HCT116 (cell line): ENCODE measurements at regions not wholly inside any gene's neighbourhood (a gene's known extent, or its start where the extent isn't known, plus 50 kb on each side); places are given as distances from the start of the nearest gene placed in this dataset.

Experiments
- ATF3 ChIP-seq: IDR thresholded peaks from 2 replicates; pipeline ENCODE4 v1.6.1; 2012
- POLR2A ChIP-seq: IDR thresholded peaks from 2 replicates; pipeline ENCODE4 v1.7.0; 2011; ENCODE audit warnings: borderline replicate concordance; ENCODE audit not compliant: insufficient read depth, insufficient read length; ENCODE audit errors: extremely low read depth
- POLR2AphosphoS5 ChIP-seq: IDR thresholded peaks from 2 replicates; pipeline ENCODE4 v1.6.1; 2011; ENCODE audit warnings: mild to moderate bottlenecking, low read depth, low read length, moderate library complexity

DNA sequence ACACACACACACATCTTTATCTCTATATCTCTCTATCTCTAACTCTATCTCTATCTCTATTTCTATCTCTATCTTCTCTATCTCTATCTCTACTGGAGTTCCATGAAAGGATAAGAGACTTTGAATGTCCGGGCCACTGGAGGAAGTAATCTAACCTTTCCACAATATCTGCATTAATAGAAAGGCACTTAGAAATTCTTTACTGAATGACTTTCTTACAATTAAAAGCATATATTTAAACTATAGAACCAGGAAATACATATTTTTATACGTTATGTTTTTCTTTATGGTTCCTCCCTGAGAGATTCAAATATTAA is 234.9 kb downstream of the TRIB2 start:
- TF ChIP-seq POLR2AphosphoS5 (no peak), ATF3 (no peak), POLR2A (no peak)
